HG02763 (cell line): ENCODE measurements at regions not wholly inside any gene's neighbourhood (a gene's known extent, or its start where the extent isn't known, plus 50 kb on each side); places are given as distances from the start of the nearest gene placed in this dataset.
"Not testable (repeated sequence)": the region's sequence is repeated elsewhere in the genome, so short reads cannot be mapped to it uniquely, and the experiment has no call there.

ENCODE experiments used
- ATAC-seq: cut with Tn5 transposase; IDR thresholded peaks from one replicate; pipeline ENCODE4 v1.9.1; 2021; ENCODE audit warnings: mild to moderate bottlenecking, moderate library complexity; ENCODE audit not compliant: unreplicated experiment

- ATAC-seq: not testable (repeated sequence)
Measured at GRCh38 chr2:58318949-58319348, 77.8 kb upstream of the FANCL start.

- no peak for ATAC-seq
Measured at GRCh38 chr2:58313926-58314325, 72.8 kb upstream of the FANCL start.

- no peak for ATAC-seq
Measured at GRCh38 chr2:58308435-58308834, 67.3 kb upstream of the FANCL start.

GRCh38 chr2:58304843-58305242 is 63.7 kb upstream of the FANCL start:
- no peak for ATAC-seq

GRCh38 chr2:58299123-58299522 is 58.0 kb upstream of the FANCL start:
- ATAC-seq: no peak

DNA sequence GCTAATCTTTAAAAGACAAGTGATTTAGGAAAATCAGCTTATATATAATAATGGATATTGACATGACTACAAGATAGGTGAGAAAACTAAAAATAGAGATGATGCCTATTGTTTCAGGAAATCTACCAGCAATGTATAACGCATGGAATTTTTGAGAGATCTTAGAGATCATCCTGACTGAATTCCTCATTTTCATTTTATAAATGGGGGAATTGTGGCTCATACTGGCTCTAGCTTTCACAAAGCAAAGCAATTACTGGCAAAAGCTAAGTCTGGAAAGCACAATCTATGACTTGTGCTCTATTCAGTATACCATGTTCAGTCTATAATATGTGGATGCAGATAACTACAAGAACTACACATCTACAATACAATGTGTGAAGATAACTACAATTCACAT is 51.9 kb upstream of the FANCL start:
- ATAC-seq: no peak

DNA sequence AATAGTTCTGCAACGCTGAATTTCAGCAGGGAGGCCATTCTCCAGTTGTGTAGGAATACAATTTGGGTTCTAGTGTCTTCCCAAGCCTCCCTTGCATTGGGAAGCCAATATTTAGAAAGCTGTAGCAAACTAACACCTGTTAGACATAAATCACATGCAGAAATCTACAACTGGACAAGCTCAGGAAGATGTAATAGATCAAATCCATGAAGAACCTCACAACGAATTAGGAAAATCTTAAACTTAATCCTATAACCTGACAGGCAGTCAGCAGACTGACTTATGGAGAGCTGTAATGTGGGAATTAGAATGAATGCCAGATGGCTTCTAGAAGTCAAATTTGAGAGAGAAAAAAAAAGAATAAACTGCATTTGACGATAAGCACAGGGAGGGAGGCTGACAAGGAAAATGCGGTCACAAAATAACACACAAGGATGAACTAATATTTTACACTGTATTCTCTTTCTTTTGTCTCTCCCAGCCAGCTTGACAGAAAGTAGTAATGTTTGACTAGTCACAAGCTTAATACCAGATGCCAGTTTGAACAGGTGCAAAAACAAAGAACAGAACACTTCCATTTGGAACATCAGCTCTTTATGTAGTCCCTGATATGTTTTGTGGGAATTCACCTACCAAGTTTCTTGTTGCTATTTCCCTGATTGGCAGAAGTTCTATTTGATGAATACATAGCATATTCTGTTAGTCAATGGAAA is 50.8 kb upstream of the FANCL start:
- ATAC-seq: no peak
